Activated CD4-positive, CD25-positive, alpha-beta regulatory T cell treated with anti-CD3 and anti-CD28 coated beads, Interleukin-2, amount 50 U/mL, for 24 hours (primary cell): ENCODE measurements at regions not wholly inside any gene's neighbourhood (a gene's known extent, or its start where the extent isn't known, plus 50 kb on each side); places are given as distances from the start of the nearest gene placed in this dataset.
"Not testable (repeated sequence)": the region's sequence is repeated elsewhere in the genome, so short reads cannot be mapped to it uniquely, and the experiment has no call there.

Experiments used
- ATAC-seq, 2 donors: fragments of 150-1000 bp; cut with Tn5 transposase; one replicate each; pipeline ENCODE4 v1.10.0; 2021; ENCODE audit warnings: mild to moderate bottlenecking in 1 of 2, moderate library complexity in 1 of 2

DNA sequence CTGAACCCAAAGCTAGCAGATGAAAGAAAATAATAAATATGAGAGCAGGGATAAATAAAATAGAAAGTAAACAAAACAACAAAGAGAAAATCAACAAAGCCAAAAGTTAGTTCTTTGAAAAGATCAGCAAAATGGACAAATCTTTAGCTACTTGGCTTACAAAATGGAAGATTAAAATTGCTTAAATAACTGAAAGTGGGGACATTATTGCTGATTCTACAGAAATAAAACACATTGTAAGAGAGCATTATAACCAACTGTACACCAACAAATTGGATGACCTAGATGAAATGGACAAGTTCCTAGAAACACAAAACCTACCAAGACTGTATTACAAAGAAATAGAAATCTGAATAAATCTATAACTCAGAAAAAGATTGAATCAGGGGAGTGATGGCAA, 238.3 kb upstream of the C1orf87 start:
- ATAC-seq, result no peak

DNA sequence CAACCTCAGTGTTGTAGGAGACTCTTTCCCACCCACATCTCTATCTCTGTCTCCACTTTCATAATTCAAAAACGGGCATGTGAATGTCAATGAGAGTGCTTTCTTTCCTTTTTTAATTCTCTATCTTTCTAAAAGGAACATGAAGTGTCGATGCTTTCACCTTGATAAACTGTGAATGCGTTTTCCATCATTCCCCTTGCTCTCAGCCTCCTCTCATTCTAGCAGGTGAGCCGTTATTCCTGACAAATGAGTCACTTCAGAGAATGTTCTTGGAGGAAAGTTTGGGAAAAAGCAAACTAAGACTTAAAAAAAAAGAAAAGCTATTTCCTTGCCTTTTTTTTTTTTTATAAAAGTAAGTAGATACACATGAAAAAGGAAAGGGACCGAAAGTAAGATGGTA, 226.0 kb upstream of the C1orf87 start:
- no peak for ATAC-seq

DNA sequence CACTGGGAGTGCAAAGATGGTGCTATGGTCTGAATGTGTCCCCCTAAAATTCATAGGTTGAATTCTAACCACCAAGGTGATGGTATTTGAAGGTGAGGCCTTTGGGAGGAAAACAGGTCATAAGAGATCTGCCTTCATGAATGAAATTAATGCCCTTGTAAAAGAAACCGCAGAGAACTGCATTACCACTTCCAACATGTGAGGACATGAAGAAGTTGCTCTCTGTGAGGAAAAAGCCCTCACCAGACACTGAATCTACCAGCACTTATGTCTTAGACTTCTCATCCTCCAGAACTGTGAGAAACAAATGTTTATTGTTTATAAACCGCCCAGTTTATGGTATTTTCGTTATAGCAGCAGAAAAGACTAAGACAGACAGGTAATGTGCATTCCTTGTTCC, 224.7 kb upstream of the C1orf87 start:
- ATAC-seq, result no peak

DNA sequence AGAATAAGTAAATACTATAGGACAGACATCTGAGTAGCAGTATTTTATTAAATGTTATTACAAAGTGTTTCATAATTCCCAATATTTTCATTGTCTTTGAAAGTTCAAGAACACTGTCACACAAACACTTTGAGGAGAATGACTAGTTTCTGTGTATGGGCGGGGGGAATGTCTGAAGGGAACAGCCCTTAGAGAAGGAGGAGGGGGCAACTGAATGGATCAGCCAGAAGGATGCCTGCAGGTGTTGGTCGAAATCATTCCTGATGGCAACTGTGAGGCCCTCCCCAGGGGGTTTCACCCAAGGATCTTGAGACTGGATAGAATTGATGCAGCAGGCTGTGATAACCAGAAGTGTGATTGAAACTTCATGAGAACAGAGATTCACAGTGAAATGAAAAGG, 223.2 kb upstream of the C1orf87 start:
- no peak for ATAC-seq

DNA sequence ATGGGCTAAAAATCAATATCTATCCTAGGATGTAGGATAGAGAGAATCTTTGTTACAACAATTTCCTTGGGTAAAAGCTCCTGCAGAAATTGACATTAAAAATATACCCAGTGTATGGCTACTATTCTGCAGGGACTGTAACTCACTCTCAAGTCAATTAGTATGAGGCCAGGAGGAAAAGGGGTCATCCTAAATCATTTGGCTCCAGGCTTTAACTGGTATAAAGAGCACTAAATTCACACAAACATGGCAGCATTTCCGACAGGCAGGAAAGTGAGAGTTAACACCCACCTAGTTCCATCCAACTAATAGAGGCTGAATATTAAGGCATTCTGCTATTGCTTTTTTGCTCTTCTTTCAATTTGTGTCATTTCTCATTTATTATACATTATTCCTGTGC, 218.6 kb upstream of the C1orf87 start:
- no peak for ATAC-seq

DNA sequence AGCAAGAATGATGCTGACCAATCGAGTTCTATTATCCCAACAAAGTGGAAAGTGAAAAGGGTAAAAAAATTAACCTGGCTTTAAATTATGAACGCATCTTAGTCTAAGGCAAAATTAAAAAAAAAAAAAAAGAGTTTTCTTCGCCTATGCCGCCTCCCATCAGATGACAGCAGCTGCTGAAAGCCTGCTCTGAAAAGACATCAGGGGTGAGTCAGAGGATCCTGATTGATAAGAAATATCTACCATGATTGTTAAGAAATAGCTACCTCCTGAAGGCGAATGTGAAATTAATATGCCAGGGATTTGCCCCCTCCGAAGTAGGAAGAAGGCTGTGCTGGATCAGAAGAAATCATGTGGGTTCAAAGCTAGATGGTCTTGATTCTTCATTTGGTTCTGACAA, 216.8 kb upstream of the C1orf87 start:
- no peak for ATAC-seq

DNA sequence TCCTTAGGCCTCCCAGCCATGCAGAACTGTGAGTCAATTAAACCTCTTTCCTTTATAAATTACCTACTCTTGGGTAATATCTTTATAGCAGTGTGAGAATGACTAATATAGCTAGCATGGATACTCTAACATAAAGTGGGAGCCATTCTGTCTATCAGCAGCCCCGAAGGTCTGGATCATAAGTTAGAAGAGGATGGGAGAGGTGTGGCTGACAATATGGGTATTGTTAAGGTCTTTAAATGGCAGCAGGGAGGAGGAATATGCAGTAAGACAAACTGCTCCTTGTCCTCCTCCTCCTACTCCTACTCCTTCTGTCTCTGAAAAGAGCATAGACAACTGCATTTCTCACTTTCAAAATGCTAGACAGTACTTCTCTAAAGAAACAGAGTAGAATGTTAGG, 214.0 kb upstream of the C1orf87 start:
- no peak for ATAC-seq

DNA sequence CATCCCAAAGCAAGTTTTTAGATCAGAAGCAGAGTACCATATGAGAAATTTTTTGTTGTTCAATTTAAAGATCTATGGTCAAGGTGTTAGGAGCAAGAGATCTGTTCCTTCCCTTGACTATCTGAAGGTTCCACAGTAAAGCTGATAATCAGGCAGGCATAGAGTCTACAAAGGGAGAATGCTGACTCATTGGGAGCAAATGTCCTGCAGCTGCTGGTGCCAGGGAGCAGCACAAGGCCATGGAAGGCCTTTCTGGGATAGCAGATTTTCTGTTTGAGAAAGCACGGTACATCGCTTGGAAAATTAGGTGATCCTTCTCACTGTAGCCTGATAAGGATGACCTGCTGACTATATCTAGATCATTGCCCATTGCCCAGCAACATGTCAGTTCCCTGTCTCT, 210.1 kb upstream of the C1orf87 start:
- ATAC-seq, result no peak

DNA sequence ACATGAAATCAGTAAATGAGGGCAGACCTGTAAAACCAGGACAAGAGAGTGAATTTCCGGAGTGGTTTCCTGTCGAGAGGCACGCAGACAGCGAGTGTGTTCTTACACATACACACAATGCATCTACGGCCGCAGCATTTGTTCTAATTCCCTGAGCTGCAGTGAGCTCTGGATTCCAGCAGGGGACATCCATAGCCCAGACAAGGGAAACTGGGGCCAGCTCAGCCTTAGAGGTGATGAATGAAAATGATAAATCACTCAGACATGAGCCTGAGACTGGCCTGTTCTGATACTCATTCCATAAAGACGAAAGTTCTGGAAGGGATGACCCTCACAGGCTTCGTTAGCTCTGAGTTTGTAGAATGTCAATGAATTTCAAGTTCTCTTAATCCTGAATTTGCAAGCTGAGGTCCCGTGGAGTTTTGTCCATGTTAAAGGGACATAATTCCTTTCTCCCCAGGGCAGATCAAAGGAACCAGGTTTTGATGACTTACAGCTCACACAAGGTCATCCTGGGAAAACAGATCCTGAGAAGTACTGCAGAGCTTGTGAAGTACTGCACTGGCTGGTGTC, 207.9 kb upstream of the C1orf87 start:
- no peak for ATAC-seq

DNA sequence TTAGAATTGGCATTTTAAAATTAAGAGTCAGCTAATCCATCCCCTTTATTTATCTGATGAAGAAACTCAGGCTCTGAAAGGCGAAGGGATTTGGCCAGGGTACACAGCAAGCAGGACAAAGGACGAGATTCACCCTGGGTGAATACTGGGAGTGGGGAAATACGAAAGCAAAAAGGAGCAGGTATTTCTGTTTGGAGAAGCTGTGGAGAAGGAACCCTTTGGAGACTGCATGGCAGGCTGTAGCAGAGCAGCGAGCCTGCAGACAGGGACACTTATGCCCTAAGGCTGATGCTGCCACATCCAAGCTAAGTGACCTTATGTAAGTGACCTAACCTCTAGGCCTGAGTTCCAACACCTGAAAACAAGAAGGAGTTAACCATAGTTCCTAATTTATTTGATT, 207.2 kb upstream of the C1orf87 start:
- no peak for ATAC-seq

DNA sequence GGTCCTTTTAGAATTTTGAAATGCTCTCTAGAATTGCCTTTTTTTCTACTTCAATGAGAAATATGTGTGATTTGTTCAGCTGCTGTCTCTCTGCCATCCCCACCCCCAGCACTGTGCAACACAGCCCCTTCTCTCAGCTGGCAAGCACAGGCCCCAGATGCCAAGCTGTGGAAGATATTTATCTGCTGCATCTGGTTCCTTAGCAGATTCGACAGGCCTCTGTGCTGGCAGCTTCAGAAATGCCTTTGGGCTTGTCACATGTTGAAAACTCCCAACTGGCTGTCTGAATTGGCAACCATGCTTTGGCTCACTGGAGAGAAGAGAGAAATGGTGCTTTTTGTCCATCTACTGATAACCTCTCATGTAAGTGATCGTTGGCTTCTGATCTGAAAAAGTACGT, 206.7 kb upstream of the C1orf87 start:
- no peak for ATAC-seq

DNA sequence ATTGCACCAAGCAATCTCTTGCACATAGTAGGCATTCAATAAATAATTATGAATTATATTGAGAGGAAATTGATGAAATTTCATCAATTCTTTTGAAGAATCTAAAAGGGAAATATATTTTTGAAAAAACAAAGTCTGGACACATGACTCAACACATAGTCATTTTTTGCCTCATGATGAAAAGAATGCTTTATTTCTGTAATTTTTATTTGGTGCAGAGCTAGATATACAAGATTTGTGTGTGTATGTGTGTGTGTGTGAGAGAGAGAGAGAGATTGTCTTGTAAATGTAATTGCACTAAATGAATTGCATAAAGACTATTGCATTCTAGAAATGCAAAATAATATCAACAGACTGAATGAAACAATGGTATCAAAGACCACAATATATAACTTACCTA, 206.2 kb upstream of the C1orf87 start:
- ATAC-seq, result no peak

DNA sequence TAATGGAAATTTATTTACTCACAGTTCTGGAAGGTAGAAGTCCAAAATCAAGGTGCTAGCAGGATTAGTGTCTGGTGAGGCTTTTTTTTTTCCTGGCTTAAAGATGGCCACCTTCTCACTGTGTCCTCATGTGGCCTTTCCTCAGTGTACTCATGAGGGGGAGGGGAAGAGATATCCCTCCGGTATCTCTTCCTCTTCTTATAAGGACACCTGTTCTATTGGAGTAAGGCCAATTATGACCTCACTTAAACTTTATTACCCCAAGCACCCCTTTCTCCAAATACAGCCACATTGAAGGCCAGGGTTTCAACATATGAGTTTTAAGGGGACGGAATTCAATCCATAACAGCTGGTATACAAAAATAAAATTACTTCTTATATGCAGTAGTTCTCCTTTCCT, 203.7 kb upstream of the C1orf87 start:
- ATAC-seq, result no peak

DNA sequence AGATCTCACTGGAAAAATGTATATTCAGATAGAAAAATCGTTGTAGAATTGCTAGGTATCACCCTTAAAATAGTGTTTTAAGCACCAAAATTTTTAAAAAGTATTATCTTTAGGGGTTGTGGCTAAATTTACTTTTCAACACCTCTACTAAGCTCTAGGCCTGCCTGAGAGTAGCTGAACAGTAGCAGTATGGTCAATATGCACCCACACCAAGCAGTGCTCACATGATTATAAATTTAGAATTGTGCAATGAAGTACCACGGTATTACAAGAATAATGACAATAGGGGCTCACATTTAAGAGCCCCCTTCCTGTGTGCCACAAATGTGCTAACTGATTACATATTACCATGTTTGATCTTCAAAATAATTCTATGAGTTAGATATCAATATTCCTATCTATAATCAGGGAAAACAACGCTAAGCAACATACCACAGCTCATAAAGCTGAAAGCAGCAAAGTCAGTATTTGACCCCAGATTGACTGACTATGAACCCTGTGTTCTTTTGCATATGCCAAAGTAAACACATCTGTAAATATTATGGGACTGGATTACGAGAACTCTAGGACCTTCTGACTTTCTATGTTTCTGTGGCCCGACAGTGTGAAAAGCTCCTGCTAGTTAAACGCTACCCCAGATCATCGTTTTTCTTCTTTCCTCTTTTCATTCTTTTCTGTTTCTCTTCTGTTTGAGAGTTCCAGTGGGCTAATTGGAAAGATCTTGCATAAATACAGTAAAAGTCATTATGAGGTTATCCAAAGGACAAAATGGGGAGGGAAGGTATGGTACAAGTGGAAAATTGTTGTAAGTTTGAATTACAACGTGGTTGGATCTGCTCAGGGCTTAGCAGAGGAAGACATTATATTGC, 201.1 kb upstream of the C1orf87 start:
- ATAC-seq, result no peak

DNA sequence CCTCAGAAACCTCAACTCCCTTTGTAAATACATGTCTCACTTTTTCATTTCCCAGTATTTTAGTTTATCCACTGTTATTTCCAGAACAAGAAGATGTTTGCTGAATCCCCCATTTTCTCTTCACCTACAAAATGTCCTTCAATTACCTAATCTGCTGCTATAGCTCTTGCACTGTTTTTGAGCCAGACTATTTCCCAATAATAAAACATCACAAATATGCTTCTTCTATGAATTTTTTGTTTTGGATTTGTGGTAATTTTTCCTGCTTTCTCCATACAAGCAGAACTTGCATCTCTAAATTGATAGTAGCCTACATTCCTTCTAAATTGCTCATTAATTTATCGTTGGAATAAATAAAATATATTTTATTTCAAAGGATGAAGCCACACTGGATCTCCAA, 199.6 kb upstream of the C1orf87 start:
- ATAC-seq, result no peak

DNA sequence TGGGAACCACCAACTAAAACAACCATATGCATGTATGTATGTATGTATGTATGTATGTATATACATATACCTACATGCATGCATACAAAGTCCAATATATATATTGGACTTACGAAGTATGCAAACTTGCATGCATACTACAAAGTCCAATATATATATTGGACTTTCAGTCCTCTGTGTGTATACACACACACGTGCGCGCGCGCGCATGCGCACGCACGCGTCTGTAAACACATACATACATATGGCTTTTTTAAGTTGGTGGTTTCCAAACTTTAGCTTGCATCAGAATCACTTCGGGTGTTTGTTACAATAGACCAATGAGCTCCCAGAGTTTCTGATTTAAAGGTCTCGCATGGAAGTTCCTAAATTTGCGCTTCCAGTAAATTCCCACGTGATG, 197.5 kb upstream of the C1orf87 start:
- ATAC-seq, result no peak

DNA sequence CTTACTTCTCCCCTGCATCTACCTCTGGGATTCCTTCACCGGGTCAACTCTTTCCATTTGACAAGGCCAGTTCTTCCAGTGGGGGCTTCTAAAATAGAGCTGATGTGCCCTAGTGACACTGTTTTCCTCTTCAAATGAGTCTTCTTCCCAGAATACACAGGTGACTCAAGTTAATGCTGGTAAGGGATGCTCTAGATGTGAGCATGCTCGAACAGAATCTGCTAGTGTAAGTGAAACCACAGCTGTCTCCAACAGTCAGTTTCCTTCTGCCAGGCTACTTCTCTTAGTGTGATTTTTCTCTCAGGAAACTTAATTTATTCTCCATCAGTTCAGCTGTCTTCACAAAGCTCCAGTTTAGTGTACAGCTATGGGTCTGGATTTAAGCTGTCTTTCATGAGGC, 194.9 kb upstream of the C1orf87 start:
- ATAC-seq, result no peak

DNA sequence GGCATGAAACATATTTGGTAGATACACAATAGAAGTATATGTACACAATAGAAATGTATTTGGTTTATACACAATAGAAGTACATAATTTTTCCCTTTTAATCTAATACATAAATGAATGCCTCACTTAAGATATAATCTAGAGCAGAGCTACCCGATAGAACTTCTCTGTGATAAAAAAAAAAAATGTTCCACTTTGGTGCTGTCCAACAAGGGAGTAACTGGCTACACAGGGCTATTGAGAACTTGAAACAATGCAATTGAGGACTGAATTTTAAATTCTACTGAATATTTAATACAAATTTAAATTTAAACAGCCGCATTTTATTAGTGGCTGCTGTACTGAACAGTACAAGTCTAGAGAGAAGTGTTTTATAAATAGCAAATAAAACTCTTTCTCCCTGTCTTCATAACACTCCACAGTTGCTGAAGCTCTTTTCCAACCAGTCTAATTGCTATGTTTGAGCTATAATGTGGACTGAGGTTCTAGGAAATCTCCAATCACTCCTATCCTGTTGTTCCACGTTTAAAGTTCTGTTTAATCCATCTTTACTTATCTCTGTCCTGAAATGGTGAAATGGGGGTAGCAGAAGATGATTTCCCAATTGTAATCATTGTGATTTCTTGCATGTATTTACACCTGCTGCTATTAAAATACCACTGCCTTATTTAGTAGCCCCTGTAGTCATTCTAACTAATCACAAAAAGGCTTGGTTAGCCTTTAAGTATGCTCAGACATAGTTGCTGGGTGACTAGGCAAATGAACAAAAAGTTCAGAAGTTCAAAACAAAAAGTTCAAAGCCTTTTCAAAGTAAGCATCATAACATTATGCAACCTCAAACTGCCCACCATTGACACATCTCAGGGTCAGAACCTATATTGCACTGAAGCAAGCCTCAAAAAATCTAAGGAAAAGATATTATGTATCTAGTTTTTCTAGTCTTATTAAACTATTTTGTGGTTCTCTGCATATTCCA, 192.3 kb upstream of the C1orf87 start:
- no peak for ATAC-seq

DNA sequence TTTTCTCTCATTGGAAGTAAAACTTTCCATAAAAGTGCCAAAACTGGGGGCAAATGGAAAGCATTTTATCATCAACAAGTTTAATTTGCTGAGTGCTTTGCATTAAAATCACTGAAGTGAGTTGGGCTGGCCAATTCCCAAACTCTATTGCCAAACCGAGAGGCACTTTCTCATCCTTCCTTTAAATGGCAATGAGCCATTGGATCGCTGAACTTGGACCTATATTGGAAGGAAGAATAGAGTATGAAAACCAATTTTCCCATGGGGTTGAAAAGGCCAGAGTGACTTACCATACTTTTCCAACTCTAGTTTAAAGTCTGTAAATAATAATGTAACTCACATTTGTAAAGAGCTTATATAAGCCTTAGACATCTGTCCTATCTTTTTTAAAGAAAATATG, 189.1 kb upstream of the C1orf87 start:
- ATAC-seq, result no peak

DNA sequence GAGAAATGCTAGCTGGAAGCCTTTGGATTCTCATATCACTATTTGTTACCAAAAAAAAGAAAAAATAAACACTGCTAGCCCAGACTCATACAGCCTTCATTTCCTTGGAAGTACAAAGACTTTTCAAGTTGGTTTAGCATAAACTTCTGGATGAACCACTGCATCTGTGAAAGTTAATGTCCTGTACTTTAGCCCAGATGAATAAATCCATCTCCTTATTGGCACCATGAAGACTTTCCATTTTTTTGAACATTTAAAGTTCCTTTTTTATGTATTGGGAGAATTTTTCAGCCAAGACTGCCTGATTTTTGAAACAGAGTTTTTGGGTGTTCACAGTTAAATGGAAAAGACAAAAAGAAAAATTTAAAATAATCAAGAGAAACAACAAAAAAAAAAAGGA, 184.0 kb upstream of the C1orf87 start:
- ATAC-seq, result no peak

DNA sequence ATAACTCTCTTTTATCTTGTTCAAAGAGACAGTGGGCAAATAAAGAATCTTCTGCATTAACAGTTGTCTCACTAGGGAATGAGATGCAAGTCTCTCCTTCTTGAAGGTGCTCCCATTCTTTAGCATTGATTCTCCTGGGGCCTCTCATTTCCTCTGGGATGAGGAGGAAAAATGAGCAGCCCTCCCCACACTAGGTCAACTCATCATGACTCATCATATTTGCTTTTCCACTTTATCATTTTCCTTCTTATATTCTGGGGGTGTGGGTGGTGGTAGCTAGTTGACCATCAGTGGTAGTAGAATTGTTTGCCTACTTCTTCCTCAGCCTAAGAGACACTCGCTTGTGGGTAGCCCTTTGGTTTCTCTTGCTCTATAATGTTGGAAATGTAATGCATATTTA, 182.0 kb upstream of the C1orf87 start:
- no peak for ATAC-seq

DNA sequence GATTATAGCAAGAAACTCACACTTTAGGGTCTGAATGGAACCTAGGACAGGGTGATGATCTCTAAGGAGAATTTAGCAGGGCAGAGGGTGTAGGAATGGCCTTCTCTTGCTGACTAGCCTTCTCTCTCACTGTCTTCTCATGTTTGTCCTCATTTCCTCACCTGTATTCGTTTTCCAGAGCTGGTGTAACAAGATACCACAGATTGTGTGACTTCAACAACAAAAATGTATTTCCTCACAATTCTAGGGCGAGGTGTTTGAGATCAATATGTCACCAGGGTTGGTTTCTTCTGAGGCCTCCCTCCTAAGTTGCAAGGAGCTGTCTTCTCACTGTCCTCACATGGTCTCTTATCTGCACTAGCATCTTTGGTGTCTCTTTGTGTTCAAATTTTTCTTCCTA, 177.9 kb upstream of the C1orf87 start:
- ATAC-seq, result no peak

DNA sequence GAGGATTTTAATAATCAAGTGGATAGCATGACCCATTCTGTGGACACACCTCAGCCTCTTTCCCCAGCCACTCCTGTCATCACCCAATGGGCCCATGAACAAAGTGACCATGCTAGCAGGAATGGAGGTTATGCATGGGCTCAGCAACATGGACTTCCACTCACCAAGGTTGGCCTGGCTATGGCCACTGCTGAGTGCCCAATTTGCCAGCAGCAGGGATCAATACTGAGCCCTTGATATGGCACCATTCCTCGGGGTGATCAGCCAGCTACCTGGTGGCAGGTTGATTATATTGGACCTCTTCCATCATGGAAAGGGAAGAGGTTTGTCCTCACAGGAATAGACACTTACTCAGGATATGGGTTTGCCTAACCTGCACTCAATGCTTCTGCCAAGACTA, 173.9 kb upstream of the C1orf87 start:
- ATAC-seq, result not testable (repeated sequence)

DNA sequence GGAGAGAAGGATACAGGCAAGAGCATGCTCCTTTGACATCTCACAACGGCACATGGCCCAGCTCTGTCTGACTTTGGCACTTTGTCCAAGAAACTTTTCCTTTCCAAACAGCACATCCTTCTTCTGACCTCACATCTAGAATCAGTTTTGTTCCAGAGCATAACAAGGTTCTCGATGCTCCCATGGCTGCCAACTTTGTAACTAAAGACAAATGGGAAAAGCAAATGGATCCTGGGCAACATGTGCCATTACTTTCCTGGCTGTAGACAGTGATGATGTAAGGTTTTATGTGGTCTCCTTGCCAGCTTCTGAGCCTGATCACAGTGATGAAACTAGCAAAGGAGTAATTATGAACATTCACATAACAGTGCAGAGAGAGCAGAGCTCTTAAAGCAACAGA, 171.8 kb upstream of the C1orf87 start:
- no peak for ATAC-seq
